CD4-positive, alpha-beta T cell treated with Interleukin-1 beta for 1 hour (primary cell): ENCODE measurements at regions not wholly inside any gene's neighbourhood (a gene's known extent, or its start where the extent isn't known, plus 50 kb on each side); places are given as distances from the start of the nearest gene placed in this dataset.

ENCODE experiments used
- DNase-seq, 2 donors: peaks; one replicate each; pipeline ENCODE4 v3.0.0-alpha.2; 2020 to 2022

GRCh38 chr5:34599471-34600117, 56.5 kb upstream of the RAI14 start:
- DNase-seq, result no peak

GRCh38 chr5:34600118-34600493, 56.0 kb upstream of the RAI14 start:
- DNase-seq, result no peak

- DNase-seq, result no peak
Observed at GRCh38 chr5:34603378-34603777, 52.8 kb upstream of the RAI14 start.

DNA sequence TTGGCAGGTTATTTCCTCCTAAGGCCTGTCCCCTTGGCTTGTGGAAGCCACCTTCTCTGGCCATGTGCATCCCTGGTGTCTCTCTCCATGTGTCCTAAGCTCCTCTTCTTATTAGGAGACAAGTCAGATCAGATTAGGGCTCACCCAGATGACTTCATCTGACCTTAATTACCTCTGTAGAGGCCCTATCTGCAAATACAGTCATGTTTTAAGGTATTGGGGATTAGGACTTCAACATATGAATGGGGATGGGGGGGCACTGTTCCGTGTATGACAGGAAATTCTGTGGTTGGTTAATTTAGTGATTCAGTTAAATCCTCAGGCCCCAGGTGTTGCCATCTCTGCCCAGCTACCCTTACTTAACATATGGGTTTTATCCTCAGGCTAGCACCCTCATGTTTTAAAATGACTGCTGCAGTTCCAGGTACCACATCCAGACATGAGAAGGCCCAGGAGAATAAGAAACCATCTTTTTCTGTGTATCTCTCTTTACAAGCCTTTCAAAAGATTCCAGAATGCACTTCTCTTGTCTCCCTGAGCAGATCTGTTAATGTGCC, 51.9 kb upstream of the RAI14 start:
- no peak for DNase-seq

- no peak for DNase-seq
Observed at GRCh38 chr5:34606101-34606500, 50.0 kb upstream of the RAI14 start.
